Activated naive CD8-positive, alpha-beta T cell treated with anti-CD3 and anti-CD28 coated beads, Interleukin-2, amount 10 ng/mL, durations not matched to agents 7 days and 5 days (primary cell): ENCODE measurements at regions not wholly inside any gene's neighbourhood (a gene's known extent, or its start where the extent isn't known, plus 50 kb on each side); places are given as distances from the start of the nearest gene placed in this dataset.
"Not testable (repeated sequence)": the region's sequence is repeated elsewhere in the genome, so short reads cannot be mapped to it uniquely, and the experiment has no call there.

Source experiments
- ATAC-seq: fragments of 150-1000 bp; cut with Tn5 transposase; one replicate; pipeline ENCODE4 v1.10.0; 2021; ENCODE audit warnings: low read depth, moderate library complexity
- POLR2A ChIA-PET: fragments of 350-600 bp; sonication (Branson Sonifier 250); formaldehyde crosslinking; loops from one replicate; lab custom pipeline; 2021; ENCODE audit warnings: antibody characterized with exemption; lab: Charles Lee
- DNase-seq: peaks from one replicate; pipeline ENCODE4 v3.0.0; 2021
- H3K27ac Mint-ChIP-seq: one replicate; pipeline ENCODE4 v1.8.0; 2022; ENCODE audit warnings: mild to moderate bottlenecking, mixed read lengths
- H3K27me3 Mint-ChIP-seq: one replicate; pipeline ENCODE4 v1.8.0; 2022; ENCODE audit warnings: mild to moderate bottlenecking, moderate library complexity, mixed read lengths
- H3K36me3 Mint-ChIP-seq: one replicate; pipeline ENCODE4 v1.8.0; 2021; ENCODE audit warnings: mild to moderate bottlenecking, mixed read lengths
- H3K4me1 Mint-ChIP-seq: one replicate; pipeline ENCODE4 v1.8.0; 2021; ENCODE audit warnings: mixed read lengths
- H3K4me3 Mint-ChIP-seq: one replicate; pipeline ENCODE4 v1.8.0; 2022; ENCODE audit warnings: mild to moderate bottlenecking, moderate library complexity, mixed read lengths
- H3K9me3 Mint-ChIP-seq: one replicate; pipeline ENCODE4 v1.8.0; 2021; ENCODE audit warnings: mixed read lengths

DNA sequence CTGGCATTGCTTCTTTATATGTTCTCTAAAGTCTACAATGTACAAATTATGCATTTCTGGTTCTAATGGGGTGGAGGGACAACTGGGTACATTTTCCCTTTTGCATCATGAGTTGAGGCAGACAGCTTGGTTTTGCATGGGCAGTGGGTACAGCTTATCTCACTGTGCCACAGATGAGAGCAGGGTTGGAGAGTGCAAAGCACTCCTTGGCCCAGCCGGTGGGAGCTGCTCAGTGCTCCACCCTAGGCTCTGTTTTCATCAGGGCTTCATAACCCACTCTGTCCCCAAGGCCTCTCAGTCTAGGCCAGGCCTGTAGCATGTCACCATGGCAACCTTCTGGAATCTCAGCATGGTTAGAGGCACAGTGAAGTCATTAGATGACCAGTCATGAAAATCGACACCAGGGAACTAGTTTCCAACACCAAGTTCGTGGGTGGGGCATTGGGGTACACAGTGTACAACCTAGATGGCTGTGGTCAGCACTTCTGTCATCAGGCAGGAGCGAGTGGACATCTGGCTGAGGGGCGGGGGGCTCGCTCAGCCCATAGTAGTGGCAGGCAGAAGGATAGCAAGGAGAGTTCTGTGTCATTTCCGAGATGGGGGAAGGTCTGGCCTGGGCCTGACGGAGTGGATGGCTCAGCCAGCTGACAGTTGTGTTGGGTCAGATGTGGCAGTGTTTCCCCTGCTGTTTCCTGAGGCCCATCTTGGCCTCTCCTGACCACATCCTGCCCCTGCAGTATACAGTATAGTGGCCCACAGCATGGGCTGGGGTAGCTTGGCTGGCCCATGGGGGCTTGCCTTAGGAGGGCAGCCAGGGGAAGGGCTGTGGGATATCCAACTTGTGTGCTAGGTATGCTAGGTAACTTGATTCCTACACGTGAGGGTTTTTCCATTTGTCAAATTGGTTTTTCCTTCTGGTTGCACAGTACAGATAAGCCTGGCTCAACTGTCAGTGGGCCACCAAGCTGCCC lies 75.7 kb upstream of the PRR23C start:
- Mint-ChIP-seq H3K27me3 (no peaks in the 10 kb centered on the region), H3K9me3 (no peaks in the 10 kb centered on the region), H3K4me1 (peaks cover 1% of the 10 kb centered on the region), H3K4me3 (no peak overlapping the region), H3K36me3 (no peaks in the 10 kb centered on the region), H3K27ac (no peak overlapping the region)
- ATAC-seq (no peak), DNase-seq (no peak)
- POLR2A ChIA-PET, result no interaction called here

DNA sequence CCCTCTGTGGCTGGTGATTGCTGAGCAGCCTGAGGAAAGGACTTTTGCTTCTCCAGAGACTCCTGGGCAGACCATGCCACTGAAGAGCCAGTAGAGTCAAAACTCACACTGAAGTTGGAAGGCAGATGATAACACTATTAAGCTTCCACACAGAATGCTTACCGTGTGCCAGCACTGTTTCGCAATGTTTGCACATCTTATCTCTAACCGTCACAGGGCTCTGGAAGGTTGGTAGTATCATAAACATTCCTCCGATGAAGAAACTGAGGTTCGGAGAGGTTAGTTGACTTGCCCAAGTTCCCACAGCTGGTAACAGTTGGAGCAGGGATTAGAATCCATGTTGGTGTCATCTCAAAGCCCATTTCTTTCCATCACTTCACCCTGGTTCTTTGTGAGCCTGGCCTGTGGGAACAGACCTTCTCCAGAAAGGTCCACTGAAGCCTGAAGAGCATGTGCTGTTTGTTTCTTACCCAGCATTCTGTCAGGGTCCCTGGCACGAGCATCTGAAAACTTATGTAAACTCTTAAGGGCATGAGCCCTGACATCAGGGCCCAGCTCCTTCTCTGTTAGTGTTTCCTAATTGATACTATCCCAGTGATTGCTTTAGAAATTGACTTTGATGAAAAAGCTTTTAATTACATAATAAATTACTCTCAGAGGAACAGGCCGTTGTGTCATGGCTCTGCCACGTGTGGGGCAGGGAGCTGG lies 77.0 kb upstream of the PRR23C start:
- no peaks in the 10 kb centered on the region for H3K36me3 Mint-ChIP-seq

DNA sequence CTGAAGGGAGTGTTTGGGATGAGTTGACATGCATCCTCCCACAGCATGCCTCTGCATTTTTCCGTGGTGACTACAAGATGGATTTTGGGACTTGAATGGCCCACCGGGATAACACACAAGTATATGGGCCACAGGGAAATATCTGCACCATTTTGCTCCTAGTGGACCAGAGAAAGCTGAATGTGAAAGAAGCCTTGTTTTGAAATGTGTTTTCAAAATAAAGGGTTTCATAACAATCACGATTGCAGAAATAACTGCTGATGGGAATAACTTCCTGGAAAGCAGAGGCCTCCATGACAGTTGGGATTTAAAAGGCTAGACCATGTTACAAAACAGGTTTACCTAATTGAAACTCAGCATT lies 77.5 kb upstream of the PRR23C start:
- no peak for DNase-seq
- H3K27ac Mint-ChIP-seq, result no peak overlapping the region
- no peak overlapping the region for H3K4me3 Mint-ChIP-seq
- peaks cover 1% of the 10 kb centered on the region for H3K4me1 Mint-ChIP-seq
- H3K9me3 Mint-ChIP-seq, result no peaks in the 10 kb centered on the region
- POLR2A ChIA-PET, result no interaction called here
- H3K36me3 Mint-ChIP-seq, result no peaks in the 10 kb centered on the region
- no peak for ATAC-seq
- no peaks in the 10 kb centered on the region for H3K27me3 Mint-ChIP-seq

More for the DNA sequence above, 77.0 kb upstream of the PRR23C start:
- H3K27ac Mint-ChIP-seq, result no peak overlapping the region
- POLR2A ChIA-PET, result no interaction called here
- H3K27me3 Mint-ChIP-seq, result no peaks in the 10 kb centered on the region
- peaks cover 1% of the 10 kb centered on the region for H3K4me1 Mint-ChIP-seq
- ATAC-seq, result no peak
- no peaks in the 10 kb centered on the region for H3K9me3 Mint-ChIP-seq
- no peak overlapping the region for H3K4me3 Mint-ChIP-seq
- no peak for DNase-seq

DNA sequence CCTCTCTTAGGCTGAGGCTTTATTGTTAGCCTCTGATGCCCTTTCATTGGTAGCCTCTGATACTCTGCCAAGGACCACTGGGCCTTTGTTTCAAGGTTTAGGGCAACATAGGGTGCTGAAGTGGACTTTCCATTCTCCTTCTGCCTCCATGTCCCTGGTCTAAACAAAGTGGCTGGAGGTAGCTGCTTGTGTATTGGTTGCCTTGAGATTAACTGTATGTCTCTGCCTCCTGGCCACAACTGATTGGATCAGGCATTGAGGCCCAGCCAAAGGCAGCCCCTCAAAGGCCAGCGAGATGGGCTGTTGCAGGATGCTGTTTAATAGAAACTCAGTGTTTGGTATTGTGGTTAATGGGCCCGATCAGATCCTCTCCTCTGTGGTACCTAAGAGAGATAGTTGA lies 77.9 kb upstream of the PRR23C start:
- H3K4me3 Mint-ChIP-seq, result no peak overlapping the region
- no peak overlapping the region for H3K27ac Mint-ChIP-seq
- no peaks in the 10 kb centered on the region for H3K9me3 Mint-ChIP-seq
- peaks cover 1% of the 10 kb centered on the region for H3K4me1 Mint-ChIP-seq
- no peaks in the 10 kb centered on the region for H3K36me3 Mint-ChIP-seq
- DNase-seq, result no peak
- no peaks in the 10 kb centered on the region for H3K27me3 Mint-ChIP-seq
- POLR2A ChIA-PET, result no interaction called here
- no peak for ATAC-seq

DNA sequence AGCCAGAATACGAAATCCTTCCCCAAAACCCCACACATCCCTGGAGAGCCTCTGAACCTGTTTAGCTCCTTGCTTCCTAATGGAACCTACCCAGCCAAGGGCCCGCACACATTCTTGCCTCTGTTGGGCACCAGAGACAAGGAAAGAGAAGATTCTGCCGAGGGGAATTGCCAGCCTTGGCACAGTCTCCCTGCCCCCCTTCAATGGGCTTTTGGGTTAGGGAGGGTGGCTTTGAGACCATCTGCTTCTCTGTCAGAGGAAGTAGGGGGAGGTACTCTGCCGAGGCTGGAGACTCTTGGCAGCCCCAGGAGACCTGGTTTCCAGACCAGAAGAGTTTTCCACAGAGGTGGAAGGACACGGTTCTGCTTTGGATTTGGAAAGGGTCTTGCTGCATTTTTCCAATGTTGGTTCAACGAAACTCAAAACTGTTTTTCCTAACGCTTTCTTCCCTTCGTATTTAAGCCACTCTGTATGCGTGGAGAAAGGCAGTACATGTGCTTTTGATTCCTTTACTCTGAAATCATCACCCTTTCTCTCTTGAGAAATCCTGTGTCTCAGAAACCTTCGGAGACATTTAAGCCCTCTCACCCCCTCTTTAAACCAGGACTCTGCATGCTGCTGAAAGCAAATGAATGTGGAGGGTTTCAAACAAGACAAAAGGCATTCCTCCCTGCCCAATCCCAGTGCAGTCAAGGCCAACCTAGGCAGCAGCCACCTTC lies 78.8 kb upstream of the PRR23C start:
- DNase-seq (no peak), ATAC-seq (no peak)
- Mint-ChIP-seq H3K4me3 (no peak overlapping the region), H3K27me3 (no peaks in the 10 kb centered on the region), H3K36me3 (no peaks in the 10 kb centered on the region), H3K27ac (no peak overlapping the region), H3K9me3 (no peaks in the 10 kb centered on the region), H3K4me1 (peaks cover 1% of the 10 kb centered on the region)
- POLR2A ChIA-PET, result no interaction called here

DNA sequence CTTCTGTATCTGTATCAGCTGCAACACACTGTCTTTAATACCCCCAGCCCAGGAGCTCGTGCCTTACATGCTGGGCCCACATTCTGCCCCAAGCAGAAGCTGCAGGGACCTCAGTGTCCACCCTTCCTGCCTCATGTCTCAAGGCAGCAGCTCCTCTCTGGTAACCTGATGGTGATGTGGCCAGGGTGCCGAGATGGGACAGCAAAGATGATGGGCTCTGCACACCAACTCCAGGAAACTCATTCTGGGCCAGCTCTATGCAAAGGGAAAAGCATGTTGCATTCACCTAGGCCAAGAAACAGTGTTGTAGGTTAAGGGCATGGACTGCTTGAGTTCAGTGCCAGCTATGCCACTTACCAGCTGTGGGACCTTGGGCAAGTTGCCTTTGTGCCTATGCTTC lies 79.5 kb upstream of the PRR23C start:
- H3K4me1 Mint-ChIP-seq, result peaks cover 1% of the 10 kb centered on the region

DNA sequence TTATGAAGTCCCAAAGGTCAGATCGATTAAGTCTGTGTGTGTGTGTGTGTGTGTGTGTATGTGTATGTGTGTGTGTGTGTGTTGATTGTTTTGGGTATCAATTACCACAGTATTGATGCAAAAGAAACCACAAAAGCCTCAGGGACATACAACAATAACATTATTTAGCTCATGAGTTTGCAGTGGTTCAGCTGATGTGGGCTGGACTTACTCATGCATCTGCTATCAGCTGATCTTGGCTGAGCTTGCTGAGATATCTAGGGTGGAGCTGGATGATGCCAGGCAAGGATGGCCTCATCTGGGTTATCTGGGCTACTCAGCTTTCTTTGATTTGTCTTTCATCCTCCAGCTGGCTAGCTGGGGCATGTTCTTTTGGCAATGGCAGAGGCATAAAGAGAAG lies 82.4 kb upstream of the PRR23C start:
- DNase-seq, result no peak
- no peak overlapping the region for H3K27ac Mint-ChIP-seq
- H3K4me3 Mint-ChIP-seq, result no peak overlapping the region
- POLR2A ChIA-PET, result no interaction called here
- no peaks in the 10 kb centered on the region for H3K36me3 Mint-ChIP-seq
- no peaks in the 10 kb centered on the region for H3K9me3 Mint-ChIP-seq
- ATAC-seq, result no peak
- H3K27me3 Mint-ChIP-seq, result peaks cover 5% of the 10 kb centered on the region
- H3K4me1 Mint-ChIP-seq, result no peaks in the 10 kb centered on the region

More for the DNA sequence above, 79.5 kb upstream of the PRR23C start:
- POLR2A ChIA-PET, result no interaction called here
- Mint-ChIP-seq H3K27ac (no peak overlapping the region), H3K9me3 (no peaks in the 10 kb centered on the region), H3K36me3 (no peaks in the 10 kb centered on the region), H3K27me3 (no peaks in the 10 kb centered on the region), H3K4me3 (no peak overlapping the region)
- ATAC-seq (no peak), DNase-seq (no peak)

DNA sequence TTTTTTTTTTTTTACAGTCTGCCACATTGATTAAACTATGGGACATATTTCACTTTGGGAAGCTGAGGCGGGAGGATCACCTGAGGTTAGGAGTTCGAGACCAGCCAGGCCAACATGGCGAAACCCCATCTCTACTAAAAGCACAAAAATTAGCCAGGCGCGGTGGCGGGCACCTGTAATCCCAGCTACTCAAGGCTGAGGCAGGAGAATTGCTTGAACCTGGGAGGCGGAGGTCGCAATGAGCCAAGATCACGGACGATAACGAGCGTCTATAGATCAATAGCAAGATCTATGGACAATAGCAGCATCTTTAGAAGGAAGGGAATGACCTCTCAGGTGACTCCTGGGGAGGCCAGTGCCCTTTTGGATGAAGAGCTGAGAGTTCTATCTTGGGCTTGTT lies 82.9 kb upstream of the PRR23C start:
- POLR2A ChIA-PET, ATAC-seq, H3K27ac Mint-ChIP-seq, H3K4me1 Mint-ChIP-seq, H3K27me3 Mint-ChIP-seq, H3K36me3 Mint-ChIP-seq, DNase-seq, H3K9me3 Mint-ChIP-seq, H3K4me3 Mint-ChIP-seq: not testable (repeated sequence)

DNA sequence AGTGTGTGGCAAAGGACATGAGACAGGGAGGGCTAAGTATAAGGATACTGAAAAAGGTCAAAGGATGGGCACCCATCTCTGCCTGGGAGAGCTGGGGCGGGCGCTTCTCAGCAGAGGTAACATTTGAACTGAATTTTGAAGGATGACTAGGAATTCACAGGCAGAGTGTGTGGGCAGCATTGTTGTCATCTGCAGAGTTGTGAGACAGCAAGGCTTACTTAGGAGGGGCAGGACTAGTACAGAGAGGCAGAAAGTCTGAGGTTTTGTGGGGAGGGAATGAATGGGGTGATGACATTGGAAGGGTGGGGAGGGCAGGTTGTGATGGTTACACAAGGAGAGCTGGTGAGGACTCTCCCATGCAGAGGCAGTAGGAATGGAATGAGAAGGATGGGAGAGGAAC lies 84.1 kb upstream of the PRR23C start:
- Mint-ChIP-seq H3K27me3 (peaks cover 5% of the 10 kb centered on the region), H3K36me3 (no peaks in the 10 kb centered on the region), H3K4me3 (no peak overlapping the region), H3K9me3 (no peaks in the 10 kb centered on the region), H3K4me1 (no peaks in the 10 kb centered on the region), H3K27ac (no peak overlapping the region)
- ATAC-seq (no peak), DNase-seq (no peak)
- POLR2A ChIA-PET, result no interaction called here

DNA sequence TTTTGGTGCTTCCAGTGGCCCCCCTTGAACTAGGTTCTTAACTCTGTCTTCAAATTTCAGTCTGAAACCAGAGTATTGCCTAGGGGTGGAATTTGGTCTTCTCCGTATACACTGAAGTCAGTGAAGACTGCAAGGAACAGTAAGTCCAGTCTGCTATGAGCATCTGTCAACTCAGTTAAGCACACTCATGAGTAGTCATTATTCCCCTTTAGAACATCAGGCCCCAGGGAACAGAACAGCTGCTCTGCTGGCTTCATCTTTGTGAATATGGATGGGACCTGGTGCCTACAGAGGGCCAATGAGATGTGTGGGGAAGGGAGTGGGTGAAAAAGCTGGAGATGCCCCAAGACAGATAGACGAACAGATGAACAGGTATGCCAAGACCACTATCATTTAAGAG lies 85.2 kb upstream of the PRR23C start:
- H3K36me3 Mint-ChIP-seq, result no peaks in the 10 kb centered on the region
- POLR2A ChIA-PET, result no interaction called here
- no peak for ATAC-seq
- peaks cover 5% of the 10 kb centered on the region for H3K27me3 Mint-ChIP-seq
- H3K4me3 Mint-ChIP-seq, result no peak overlapping the region
- no peak overlapping the region for H3K27ac Mint-ChIP-seq
- no peaks in the 10 kb centered on the region for H3K9me3 Mint-ChIP-seq
- no peak for DNase-seq
- H3K4me1 Mint-ChIP-seq, result no peaks in the 10 kb centered on the region

DNA sequence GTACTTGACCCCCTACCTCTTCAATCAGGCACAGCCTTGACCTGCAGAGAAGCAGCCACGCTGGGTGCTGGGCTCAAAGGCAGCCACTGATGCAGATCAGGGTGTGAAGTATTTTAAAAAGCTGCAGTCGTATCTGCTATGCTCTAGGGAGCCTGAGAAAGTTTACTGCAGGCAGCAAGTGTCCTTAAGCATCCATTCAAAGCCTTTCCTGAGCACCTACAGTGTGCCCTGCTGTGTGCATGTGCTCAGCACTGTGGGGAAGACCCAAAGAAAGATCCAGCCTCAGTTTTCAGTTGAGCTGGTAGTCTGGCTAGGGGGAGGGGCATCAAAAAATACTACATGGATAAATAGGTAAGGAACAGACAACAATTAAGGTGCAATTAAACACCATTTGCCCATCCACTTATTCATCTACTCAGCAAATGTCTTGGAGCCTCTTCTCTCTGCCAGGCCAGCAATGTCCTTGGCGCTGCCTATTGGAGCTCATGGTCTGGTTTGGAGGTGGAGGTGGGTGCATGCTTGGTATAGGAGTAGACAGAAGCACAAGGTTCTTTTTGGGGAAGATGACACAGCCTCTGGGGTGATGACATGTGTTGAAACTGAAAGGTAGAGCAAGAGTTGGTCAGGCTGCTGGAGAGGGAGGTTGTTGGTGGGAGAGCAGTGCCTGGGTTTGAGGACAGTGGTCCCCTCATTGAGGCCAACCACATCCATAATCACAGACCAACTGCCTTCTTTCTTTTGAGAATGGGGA lies 85.9 kb upstream of the PRR23C start:
- no peak for ATAC-seq
- DNase-seq, result no peak
- H3K4me3 Mint-ChIP-seq, result no peak overlapping the region
- peaks cover 5% of the 10 kb centered on the region for H3K27me3 Mint-ChIP-seq
- H3K36me3 Mint-ChIP-seq, result no peaks in the 10 kb centered on the region
- no peaks in the 10 kb centered on the region for H3K4me1 Mint-ChIP-seq
- no peaks in the 10 kb centered on the region for H3K9me3 Mint-ChIP-seq
- POLR2A ChIA-PET, result no interaction called here
- H3K27ac Mint-ChIP-seq, result no peak overlapping the region

DNA sequence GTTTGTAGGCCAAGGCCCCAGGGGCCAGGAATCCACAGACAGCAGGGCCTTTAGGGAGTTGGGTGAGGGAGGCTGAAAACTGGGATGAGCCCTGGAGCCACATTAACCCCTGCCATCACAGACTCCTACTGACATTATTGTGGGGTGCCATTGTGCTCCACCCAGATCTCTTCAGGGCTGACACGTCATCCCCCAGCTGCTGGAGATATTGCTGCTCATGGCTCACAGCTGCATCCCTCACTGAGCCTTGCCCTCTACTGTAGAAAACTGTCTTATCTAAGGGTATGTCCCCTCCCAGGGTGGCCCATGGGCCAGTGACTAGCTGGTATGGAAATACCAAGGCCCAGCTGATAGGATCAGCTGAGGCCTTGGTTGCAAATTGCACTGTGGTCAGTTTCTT lies 87.3 kb upstream of the PRR23C start:
- Mint-ChIP-seq H3K4me1 (no peaks in the 10 kb centered on the region), H3K4me3 (no peak overlapping the region), H3K36me3 (no peaks in the 10 kb centered on the region), H3K9me3 (no peaks in the 10 kb centered on the region), H3K27ac (no peak overlapping the region), H3K27me3 (peaks cover 5% of the 10 kb centered on the region)
- no peak for DNase-seq
- ATAC-seq, result no peak
- POLR2A ChIA-PET, result no interaction called here

DNA sequence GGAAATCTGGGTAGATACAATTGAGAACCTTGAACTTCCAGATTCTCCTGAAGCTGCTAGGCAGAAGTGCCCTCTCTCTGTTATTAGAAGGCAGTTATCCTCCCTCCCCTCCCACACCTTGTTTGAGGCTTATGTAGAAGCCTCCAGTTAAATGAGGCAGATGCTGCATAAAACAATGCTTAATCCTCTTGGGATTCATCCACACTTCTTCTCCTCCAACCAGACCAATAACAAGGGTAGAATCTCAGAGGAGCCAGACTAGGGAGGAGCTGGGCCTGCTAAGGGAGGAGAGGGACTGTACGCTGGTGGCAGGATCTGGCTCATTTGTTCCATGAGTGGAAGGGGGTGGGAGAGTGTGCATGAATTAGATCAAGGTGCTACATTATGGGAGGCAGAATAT lies 88.3 kb upstream of the PRR23C start:
- no peak for DNase-seq
- Mint-ChIP-seq H3K4me3 (no peak overlapping the region), H3K27ac (no peak overlapping the region), H3K27me3 (peaks cover 5% of the 10 kb centered on the region), H3K36me3 (no peaks in the 10 kb centered on the region), H3K9me3 (no peaks in the 10 kb centered on the region), H3K4me1 (no peaks in the 10 kb centered on the region)
- POLR2A ChIA-PET, result no interaction called here
- ATAC-seq, result no peak
